ENCODE measurements at regions not wholly inside any gene's neighbourhood (a gene's known extent, or its start where the extent isn't known, plus 50 kb on each side); places are given as distances from the start of the nearest gene placed in this dataset.
A peak's percentile ranks its signal among the peaks of the same experiment; 100 is the strongest.
"Not testable (repeated sequence)": the region's sequence is repeated elsewhere in the genome, so short reads cannot be mapped to it uniquely, and the experiment has no call there.

DNA sequence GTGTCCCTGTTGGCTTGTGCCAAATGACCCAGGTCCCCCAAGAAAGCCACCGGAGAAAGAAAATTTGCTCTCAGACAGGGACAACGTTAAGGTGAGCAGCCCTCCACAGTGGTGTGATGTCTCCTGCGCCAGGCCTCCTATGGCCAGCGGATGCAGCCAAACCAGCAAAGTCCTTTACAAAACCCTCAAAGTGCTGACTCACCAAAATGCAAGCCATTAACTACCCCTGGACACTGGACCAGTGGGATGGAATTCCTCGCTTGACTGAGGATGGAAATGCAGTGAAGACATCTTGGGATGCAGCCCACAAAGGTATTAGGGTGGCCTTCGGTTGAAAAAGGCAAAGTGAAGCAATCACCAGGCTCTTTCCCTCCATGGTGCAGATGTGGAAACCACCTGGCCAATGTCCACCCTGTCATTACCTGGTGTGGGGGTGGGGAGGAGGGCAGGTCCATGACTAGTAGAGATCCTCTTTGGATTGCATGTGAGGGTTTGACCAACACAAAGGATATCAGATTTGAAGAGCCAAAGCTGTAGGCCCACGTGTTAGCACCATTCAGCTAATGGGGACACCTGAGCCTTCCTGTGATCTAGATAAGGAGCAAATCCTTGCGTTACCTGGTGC lies 127.4 kb upstream of the SLC6A11 start:
- H3K4me1 Mint-ChIP-seq, result no peaks in the 10 kb centered on the region
- ATAC-seq (replicated peaks; ENCODE audit: extremely low read depth, poor library complexity, severe bottlenecking) (no peak), DNase-seq (ENCODE audit: low spot score in 2 of 2) (no peak)
- no peaks in the 10 kb centered on the region for H3K9me3 Mint-ChIP-seq
- no peak overlapping the region for H3K4me3 Mint-ChIP-seq
- H3K36me3 Mint-ChIP-seq (ENCODE audit: insufficient read depth), result no peaks in the 10 kb centered on the region
- H3K27me3 Mint-ChIP-seq, result peaks cover 27% of the 10 kb centered on the region
- no peak overlapping the region for H3K27ac Mint-ChIP-seq (ENCODE audit: low read depth)

DNA sequence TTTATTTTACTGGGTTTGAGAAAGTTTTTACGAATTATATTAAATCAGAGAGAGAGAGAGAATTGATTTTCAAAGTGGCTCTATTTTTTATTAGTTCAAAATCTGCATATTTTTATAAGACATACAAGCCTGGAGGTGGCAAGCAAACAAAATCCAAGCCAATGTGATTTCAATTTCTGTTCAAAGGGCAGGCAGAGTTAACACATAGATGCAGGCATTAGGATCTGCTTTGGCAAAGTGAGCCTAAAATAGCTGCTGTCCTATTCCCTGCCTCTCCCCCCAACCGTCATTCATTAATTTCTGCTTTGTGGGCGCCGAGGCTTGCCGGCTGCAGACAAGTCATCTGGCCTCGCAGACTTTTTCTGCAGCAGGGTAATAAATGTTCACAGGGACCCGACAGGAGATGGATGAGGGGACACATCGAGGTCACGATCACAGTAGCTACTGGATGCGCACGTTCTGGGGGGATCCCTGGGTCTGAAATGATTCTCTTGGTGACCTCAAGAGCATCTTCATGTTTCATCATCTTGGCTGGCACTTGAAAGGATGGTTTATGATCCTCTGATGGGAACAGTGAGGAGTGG lies 123.9 kb upstream of the SLC6A11 start:
- ATAC-seq (replicated peaks; ENCODE audit: extremely low read depth, poor library complexity, severe bottlenecking) (no peak), DNase-seq (ENCODE audit: low spot score in 2 of 2) (no peak)
- peaks cover 12% of the 10 kb centered on the region for H3K27me3 Mint-ChIP-seq
- H3K27ac Mint-ChIP-seq (ENCODE audit: low read depth), result no peak overlapping the region
- no peak overlapping the region for H3K4me3 Mint-ChIP-seq
- H3K9me3 Mint-ChIP-seq, result no peaks in the 10 kb centered on the region
- no peaks in the 10 kb centered on the region for H3K36me3 Mint-ChIP-seq (ENCODE audit: insufficient read depth)
- H3K4me1 Mint-ChIP-seq, result no peaks in the 10 kb centered on the region

GRCh38 chr3:10693457-10693856 lies 122.6 kb upstream of the SLC6A11 start:
- H3K4me3 Mint-ChIP-seq, result no peak overlapping the region
- peaks cover 23% of the 10 kb centered on the region for H3K27me3 Mint-ChIP-seq
- no peaks in the 10 kb centered on the region for H3K36me3 Mint-ChIP-seq (ENCODE audit: insufficient read depth)
- H3K27ac Mint-ChIP-seq (ENCODE audit: low read depth), result no peak overlapping the region
- ATAC-seq (replicated peaks; ENCODE audit: extremely low read depth, poor library complexity, severe bottlenecking) (no peak), DNase-seq (ENCODE audit: low spot score in 2 of 2) (no peak)
- H3K4me1 Mint-ChIP-seq, result no peaks in the 10 kb centered on the region
- no peaks in the 10 kb centered on the region for H3K9me3 Mint-ChIP-seq

- ATAC-seq (replicated peaks; ENCODE audit: extremely low read depth, poor library complexity, severe bottlenecking) (no peak), DNase-seq (ENCODE audit: low spot score in 2 of 2) (no peak)
- no peak overlapping the region for H3K27ac Mint-ChIP-seq (ENCODE audit: low read depth)
- no peaks in the 10 kb centered on the region for H3K36me3 Mint-ChIP-seq (ENCODE audit: insufficient read depth)
- H3K4me1 Mint-ChIP-seq, result no peaks in the 10 kb centered on the region
- H3K4me3 Mint-ChIP-seq, result no peak overlapping the region
- no peaks in the 10 kb centered on the region for H3K9me3 Mint-ChIP-seq
- H3K27me3 Mint-ChIP-seq, result peaks cover 30% of the 10 kb centered on the region
Observed at GRCh38 chr3:10694179-10694578, 121.8 kb upstream of the SLC6A11 start.

DNA sequence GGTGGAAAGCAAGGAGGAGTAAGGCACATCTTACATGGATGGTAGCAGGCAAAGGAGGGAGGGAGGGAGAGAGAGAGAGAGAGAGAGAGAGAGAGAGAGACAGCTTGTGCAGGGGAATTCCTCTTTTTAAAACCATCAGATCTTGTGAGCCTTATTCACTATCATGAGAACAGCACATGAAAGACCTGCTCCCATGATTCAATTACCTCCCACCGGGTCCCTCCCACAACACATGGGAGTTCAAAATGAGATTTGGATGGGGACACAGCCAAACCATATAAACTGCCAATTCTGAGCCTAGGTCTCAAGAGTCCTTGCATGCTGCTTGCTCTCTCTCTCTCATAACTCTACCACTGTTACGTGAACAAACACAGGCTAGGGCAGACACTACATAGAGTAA lies 120.8 kb upstream of the SLC6A11 start:
- H3K27ac Mint-ChIP-seq (ENCODE audit: low read depth); H3K4me3 Mint-ChIP-seq; ATAC-seq (replicated peaks; ENCODE audit: extremely low read depth, poor library complexity, severe bottlenecking); H3K36me3 Mint-ChIP-seq (ENCODE audit: insufficient read depth); H3K4me1 Mint-ChIP-seq; H3K9me3 Mint-ChIP-seq; DNase-seq (ENCODE audit: low spot score in 2 of 2): not testable (repeated sequence)
- H3K27me3 Mint-ChIP-seq, result peaks cover 41% of the 10 kb centered on the region

- ATAC-seq (replicated peaks; ENCODE audit: extremely low read depth, poor library complexity, severe bottlenecking) (no peak), DNase-seq (ENCODE audit: low spot score in 2 of 2) (no peak)
- Mint-ChIP-seq H3K9me3 (no peaks in the 10 kb centered on the region), H3K36me3 (ENCODE audit: insufficient read depth) (no peaks in the 10 kb centered on the region), H3K27me3 (peaks cover 46% of the 10 kb centered on the region), H3K4me3 (no peak overlapping the region), H3K4me1 (no peaks in the 10 kb centered on the region), H3K27ac (ENCODE audit: low read depth) (no peak overlapping the region)
Observed at GRCh38 chr3:10695595-10696285, 120.3 kb upstream of the SLC6A11 start.

DNA sequence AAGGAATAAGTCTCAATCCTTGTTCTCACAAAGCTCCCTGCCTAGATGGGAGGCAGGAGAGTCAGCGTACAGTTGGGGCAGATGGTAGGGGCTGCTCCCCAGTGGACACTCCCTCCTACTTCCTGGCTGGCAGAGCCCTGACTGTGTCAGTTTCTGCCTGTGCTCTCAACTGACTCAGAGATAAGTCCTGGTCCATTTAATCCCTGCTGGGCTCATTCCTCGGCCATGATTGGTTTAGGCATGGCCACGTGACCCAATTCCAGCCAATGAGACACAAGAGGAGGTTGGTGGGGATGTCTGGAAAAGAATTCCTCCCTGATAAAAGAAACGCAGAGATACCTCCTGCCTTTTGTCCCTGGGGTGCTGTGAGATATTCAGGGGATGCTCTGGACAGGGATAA lies 118.1 kb upstream of the SLC6A11 start:
- no peak for ATAC-seq (replicated peaks; ENCODE audit: extremely low read depth, poor library complexity, severe bottlenecking)
- Mint-ChIP-seq H3K36me3 (ENCODE audit: insufficient read depth) (no peaks in the 10 kb centered on the region), H3K4me1 (no peaks in the 10 kb centered on the region), H3K4me3 (no peak overlapping the region), H3K9me3 (no peaks in the 10 kb centered on the region), H3K27me3 (peaks cover 59% of the 10 kb centered on the region), H3K27ac (ENCODE audit: low read depth) (no peak overlapping the region)
- no peak for DNase-seq (ENCODE audit: low spot score in 2 of 2)

GRCh38 chr3:10700821-10701220 lies 115.2 kb upstream of the SLC6A11 start:
- DNase-seq (ENCODE audit: low spot score in 2 of 2) (no peak), ATAC-seq (replicated peaks; ENCODE audit: extremely low read depth, poor library complexity, severe bottlenecking) (no peak)
- H3K9me3 Mint-ChIP-seq, result no peaks in the 10 kb centered on the region
- no peak overlapping the region for H3K4me3 Mint-ChIP-seq
- no peaks in the 10 kb centered on the region for H3K4me1 Mint-ChIP-seq
- H3K27me3 Mint-ChIP-seq, result peaks cover 89% of the 10 kb centered on the region
- no peaks in the 10 kb centered on the region for H3K36me3 Mint-ChIP-seq (ENCODE audit: insufficient read depth)
- no peak overlapping the region for H3K27ac Mint-ChIP-seq (ENCODE audit: low read depth)

GRCh38 chr3:10702961-10703740 lies 112.9 kb upstream of the SLC6A11 start:
- H3K4me1 Mint-ChIP-seq, result peaks cover 8% of the 10 kb centered on the region
- H3K27me3 Mint-ChIP-seq, result peaks cover 84% of the 10 kb centered on the region
- no peak for DNase-seq (ENCODE audit: low spot score in 2 of 2)

GRCh38 chr3:10703875-10704274 lies 112.2 kb upstream of the SLC6A11 start:
- ATAC-seq (replicated peaks; ENCODE audit: extremely low read depth, poor library complexity, severe bottlenecking) (no peak), DNase-seq (ENCODE audit: low spot score in 2 of 2) (no peak)
- H3K36me3 Mint-ChIP-seq (ENCODE audit: insufficient read depth), result no peaks in the 10 kb centered on the region
- H3K4me1 Mint-ChIP-seq, result peaks cover 8% of the 10 kb centered on the region
- H3K4me3 Mint-ChIP-seq, result no peak overlapping the region
- peaks cover 83% of the 10 kb centered on the region for H3K27me3 Mint-ChIP-seq
- no peaks in the 10 kb centered on the region for H3K9me3 Mint-ChIP-seq
- no peak overlapping the region for H3K27ac Mint-ChIP-seq (ENCODE audit: low read depth)

More at GRCh38 chr3:10702961-10703740, 112.9 kb upstream of the SLC6A11 start:
- no peaks in the 10 kb centered on the region for H3K9me3 Mint-ChIP-seq
- no peak for ATAC-seq (replicated peaks; ENCODE audit: extremely low read depth, poor library complexity, severe bottlenecking)
- no peaks in the 10 kb centered on the region for H3K36me3 Mint-ChIP-seq (ENCODE audit: insufficient read depth)
- no peak overlapping the region for H3K4me3 Mint-ChIP-seq
- H3K27ac Mint-ChIP-seq (ENCODE audit: low read depth), result no peak overlapping the region

- DNase-seq (ENCODE audit: low spot score in 2 of 2) (no peak), ATAC-seq (replicated peaks; ENCODE audit: extremely low read depth, poor library complexity, severe bottlenecking) (no peak)
- no peaks in the 10 kb centered on the region for H3K36me3 Mint-ChIP-seq (ENCODE audit: insufficient read depth)
- no peak overlapping the region for H3K27ac Mint-ChIP-seq (ENCODE audit: low read depth)
- H3K27me3 Mint-ChIP-seq, result peaks cover 83% of the 10 kb centered on the region
- H3K9me3 Mint-ChIP-seq, result no peaks in the 10 kb centered on the region
- peaks cover 8% of the 10 kb centered on the region for H3K4me1 Mint-ChIP-seq
- no peak overlapping the region for H3K4me3 Mint-ChIP-seq
Observed at GRCh38 chr3:10706156-10706739, 109.8 kb upstream of the SLC6A11 start.

- DNase-seq (ENCODE audit: low spot score in 2 of 2) (no peak), ATAC-seq (replicated peaks; ENCODE audit: extremely low read depth, poor library complexity, severe bottlenecking) (no peak)
- peaks cover 8% of the 10 kb centered on the region for H3K4me1 Mint-ChIP-seq
- H3K36me3 Mint-ChIP-seq (ENCODE audit: insufficient read depth), result no peaks in the 10 kb centered on the region
- H3K9me3 Mint-ChIP-seq, result no peaks in the 10 kb centered on the region
- no peak overlapping the region for H3K27ac Mint-ChIP-seq (ENCODE audit: low read depth)
- H3K27me3 Mint-ChIP-seq, result peaks cover 80% of the 10 kb centered on the region
- H3K4me3 Mint-ChIP-seq, result peak overlapping the region; percentile 30
Observed at GRCh38 chr3:10706740-10707399, 109.2 kb upstream of the SLC6A11 start.

All from central memory CD8-positive, alpha-beta T cell (primary cell).